ENCODE measurements at regions not wholly inside any gene's neighbourhood (a gene's known extent, or its start where the extent isn't known, plus 50 kb on each side); places are given as distances from the start of the nearest gene placed in this dataset.

GRCh38 chr13:80189889-80190597 lies 150.9 kb downstream of the SPRY2 start:
- TF ChIP-seq CTCF (optimal IDR thresholded peaks at IDR 0.05 in 1 of 3, IDR thresholded peaks at IDR 0.05 in 1 of 3, conservative IDR thresholded peaks at IDR 0.05 in 1 of 3; ENCODE audit: extremely low read depth in 1 of 3, insufficient read depth in 2 of 3, low read length in 3 of 3) (no peak), EZH2 (IDR thresholded peaks at IDR 0.05; ENCODE audit: low read length) (no peak)

All from keratinocyte (primary cell).